ENCODE measurements at regions not wholly inside any gene's neighbourhood (a gene's known extent, or its start where the extent isn't known, plus 50 kb on each side); places are given as distances from the start of the nearest gene placed in this dataset.

- TF ChIP-seq CTCF (conservative IDR thresholded peaks at IDR 0.05; ENCODE audit: low read length): no peak
- TF ChIP-seq EZH2phosphoT487 (IDR thresholded peaks at IDR 0.05; ENCODE audit: borderline replicate concordance): no peak
Measured at GRCh38 chr1:70914224-70914623, 133.4 kb downstream of the PTGER3 start.
